ENCODE measurements at regions not wholly inside any gene's neighbourhood (a gene's known extent, or its start where the extent isn't known, plus 50 kb on each side); places are given as distances from the start of the nearest gene placed in this dataset.
A peak's percentile ranks its signal among the peaks of the same experiment; 100 is the strongest.

- H3K4me3 ChIP-seq, result no peak overlapping the region
- H3K4me1 ChIP-seq (ENCODE audit: control insufficient read depth in 5 of 5, insufficient read depth in 5 of 5, low read length in 5 of 5), result peaks cover 0 to 2% (median 0%) of the 10 kb centered on the region in 5 donors
- no peak overlapping the region for H3K27ac ChIP-seq (ENCODE audit: low read depth in 1 of 2, low read length in 1 of 2)
- ATAC-seq (ENCODE audit: insufficient read depth, low FRiP score) (no peak), DNase-seq (no peak)
- TF ChIP-seq, protein P1, sequence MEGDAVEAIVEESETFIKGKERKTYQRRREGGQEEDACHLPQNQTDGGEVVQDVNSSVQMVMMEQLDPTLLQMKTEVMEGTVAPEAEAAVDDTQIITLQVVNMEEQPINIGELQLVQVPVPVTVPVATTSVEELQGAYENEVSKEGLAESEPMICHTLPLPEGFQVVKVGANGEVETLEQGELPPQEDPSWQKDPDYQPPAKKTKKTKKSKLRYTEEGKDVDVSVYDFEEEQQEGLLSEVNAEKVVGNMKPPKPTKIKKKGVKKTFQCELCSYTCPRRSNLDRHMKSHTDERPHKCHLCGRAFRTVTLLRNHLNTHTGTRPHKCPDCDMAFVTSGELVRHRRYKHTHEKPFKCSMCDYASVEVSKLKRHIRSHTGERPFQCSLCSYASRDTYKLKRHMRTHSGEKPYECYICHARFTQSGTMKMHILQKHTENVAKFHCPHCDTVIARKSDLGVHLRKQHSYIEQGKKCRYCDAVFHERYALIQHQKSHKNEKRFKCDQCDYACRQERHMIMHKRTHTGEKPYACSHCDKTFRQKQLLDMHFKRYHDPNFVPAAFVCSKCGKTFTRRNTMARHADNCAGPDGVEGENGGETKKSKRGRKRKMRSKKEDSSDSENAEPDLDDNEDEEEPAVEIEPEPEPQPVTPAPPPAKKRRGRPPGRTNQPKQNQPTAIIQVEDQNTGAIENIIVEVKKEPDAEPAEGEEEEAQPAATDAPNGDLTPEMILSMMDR (IDR thresholded peaks at IDR 0.05; ENCODE audit: control extremely low read depth, extremely low read depth), result no peak
- H3K9me3 ChIP-seq (ENCODE audit: control insufficient read depth in 4 of 4, insufficient read depth in 3 of 4, low read length in 3 of 4), result peaks cover 0 to 5% (median 0%) of the 10 kb centered on the region in 4 donors
- WGBS, 2 donors, result 78 to 91% methylated on average over 3 of the region's 3 CpGs
- no peaks in the 10 kb centered on the region for H3K27me3 ChIP-seq (ENCODE audit: control insufficient read depth in 3 of 3, insufficient read depth in 3 of 3, low read length in 2 of 3)
- no peaks in the 10 kb centered on the region for H3K36me3 ChIP-seq (ENCODE audit: control insufficient read depth in 4 of 4, insufficient read depth in 4 of 4, low read length in 4 of 4)
- H3K9ac ChIP-seq (ENCODE audit: insufficient read depth in 1 of 2, low read length in 2 of 2), result no peak overlapping the region
These were observed 239.0 kb downstream of the INHBA start for GRCh38 chr7:41463770-41464470.

- Histone ChIP-seq H3K9ac (ENCODE audit: insufficient read depth in 1 of 2, low read length in 2 of 2) (no peak overlapping the region), H3K27ac (ENCODE audit: low read depth in 1 of 2, low read length in 1 of 2) (peak overlapping the region in 1 of 2 donors; percentile 31), H3K4me1 (ENCODE audit: control insufficient read depth in 5 of 5, insufficient read depth in 5 of 5, low read length in 5 of 5) (peaks cover 0 to 2% (median 0%) of the 10 kb centered on the region in 5 donors), H3K27me3 (ENCODE audit: control insufficient read depth in 3 of 3, insufficient read depth in 3 of 3, low read length in 2 of 3) (no peaks in the 10 kb centered on the region), H3K36me3 (ENCODE audit: control insufficient read depth in 4 of 4, insufficient read depth in 4 of 4, low read length in 4 of 4) (no peaks in the 10 kb centered on the region), H3K4me3 (no peak overlapping the region), H3K9me3 (ENCODE audit: control insufficient read depth in 4 of 4, insufficient read depth in 3 of 4, low read length in 3 of 4) (peaks cover 0 to 5% (median 0%) of the 10 kb centered on the region in 4 donors)
- no peak for DNase-seq
- 32 to 63% methylated on average over 8 of the region's 8 CpGs for WGBS, 2 donors
- ATAC-seq (ENCODE audit: insufficient read depth, low FRiP score), result no peak
- TF ChIP-seq, protein P1 (IDR thresholded peaks at IDR 0.05; ENCODE audit: control extremely low read depth, extremely low read depth), result no peak
These were observed 243.1 kb downstream of the INHBA start for GRCh38 chr7:41459623-41460261.

DNA sequence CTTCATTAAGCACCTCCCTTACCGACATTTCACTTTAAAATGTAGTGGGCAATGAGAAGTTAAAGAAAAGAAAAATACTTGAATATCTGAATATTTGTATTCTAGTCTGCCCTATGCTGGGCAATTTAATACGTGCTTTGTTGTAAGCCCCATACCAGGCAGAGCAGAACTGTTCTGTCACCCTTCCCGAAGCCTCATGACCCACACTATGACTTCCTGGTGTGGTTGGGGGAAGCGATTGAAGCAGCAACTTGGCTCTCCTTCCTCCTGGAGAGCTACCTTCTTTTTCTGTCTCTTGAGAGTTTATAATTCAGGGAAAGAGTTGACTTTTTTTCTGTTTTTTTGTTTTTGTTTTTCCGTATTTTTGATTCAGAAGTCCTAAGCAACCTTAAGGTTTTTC is 243.7 kb downstream of the INHBA start:
- 46 to 72% methylated on average over 5 of the region's 5 CpGs for WGBS, 2 donors

More for the DNA sequence above, 243.7 kb downstream of the INHBA start:
- Histone ChIP-seq H3K4me3 (no peak overlapping the region), H3K4me1 (ENCODE audit: control insufficient read depth in 5 of 5, insufficient read depth in 5 of 5, low read length in 5 of 5) (peaks cover 0 to 2% (median 0%) of the 10 kb centered on the region in 5 donors), H3K9me3 (ENCODE audit: control insufficient read depth in 4 of 4, insufficient read depth in 3 of 4, low read length in 3 of 4) (peaks cover 0 to 5% (median 0%) of the 10 kb centered on the region in 4 donors), H3K27me3 (ENCODE audit: control insufficient read depth in 3 of 3, insufficient read depth in 3 of 3, low read length in 2 of 3) (no peaks in the 10 kb centered on the region), H3K27ac (ENCODE audit: low read depth in 1 of 2, low read length in 1 of 2) (no peak overlapping the region), H3K36me3 (ENCODE audit: control insufficient read depth in 4 of 4, insufficient read depth in 4 of 4, low read length in 4 of 4) (no peaks in the 10 kb centered on the region), H3K9ac (ENCODE audit: insufficient read depth in 1 of 2, low read length in 2 of 2) (no peak overlapping the region)
- DNase-seq, result no peak
- TF ChIP-seq, protein P1 (IDR thresholded peaks at IDR 0.05; ENCODE audit: control extremely low read depth, extremely low read depth), result no peak
- no peak for ATAC-seq (ENCODE audit: insufficient read depth, low FRiP score)
